ENCODE measurements at regions not wholly inside any gene's neighbourhood (a gene's known extent, or its start where the extent isn't known, plus 50 kb on each side); places are given as distances from the start of the nearest gene placed in this dataset.

DNA sequence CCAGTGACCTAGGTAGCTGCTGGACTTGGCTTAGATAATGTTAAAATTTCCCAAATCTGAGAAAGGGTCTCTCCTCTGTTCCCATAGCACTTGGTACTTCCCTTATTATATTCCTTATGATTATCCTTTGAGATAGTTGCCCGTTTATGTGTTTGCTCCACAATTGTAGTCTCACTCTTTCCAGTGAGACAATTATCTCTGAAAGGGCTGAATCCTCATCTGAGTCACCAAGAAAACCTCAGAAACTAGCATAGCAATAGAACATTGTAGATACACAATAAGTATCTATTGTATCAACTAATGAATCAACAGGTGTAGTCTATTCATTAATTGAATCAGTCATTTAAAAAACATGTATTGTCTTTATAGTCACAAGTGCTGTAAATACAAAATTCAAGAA, 119.1 kb upstream of the FAR2 start:
- ATAC-seq (ENCODE audit: low read depth) (no peak), DNase-seq (ENCODE audit: low spot score) (no peak)
- Histone ChIP-seq H3K4me3 (ENCODE audit: severe bottlenecking) (no peak overlapping the region), H3K36me3 (ENCODE audit: low read depth) (no peaks in the 10 kb centered on the region), H3K27me3 (ENCODE audit: insufficient read depth, poor library complexity, severe bottlenecking) (no peaks in the 10 kb centered on the region), H3K4me1 (ENCODE audit: insufficient read depth, poor library complexity, severe bottlenecking) (no peaks in the 10 kb centered on the region), H3K27ac (ENCODE audit: poor library complexity, severe bottlenecking) (no peak overlapping the region), H3K9me3 (ENCODE audit: severe bottlenecking) (no peaks in the 10 kb centered on the region)
- TF ChIP-seq, protein P1, sequence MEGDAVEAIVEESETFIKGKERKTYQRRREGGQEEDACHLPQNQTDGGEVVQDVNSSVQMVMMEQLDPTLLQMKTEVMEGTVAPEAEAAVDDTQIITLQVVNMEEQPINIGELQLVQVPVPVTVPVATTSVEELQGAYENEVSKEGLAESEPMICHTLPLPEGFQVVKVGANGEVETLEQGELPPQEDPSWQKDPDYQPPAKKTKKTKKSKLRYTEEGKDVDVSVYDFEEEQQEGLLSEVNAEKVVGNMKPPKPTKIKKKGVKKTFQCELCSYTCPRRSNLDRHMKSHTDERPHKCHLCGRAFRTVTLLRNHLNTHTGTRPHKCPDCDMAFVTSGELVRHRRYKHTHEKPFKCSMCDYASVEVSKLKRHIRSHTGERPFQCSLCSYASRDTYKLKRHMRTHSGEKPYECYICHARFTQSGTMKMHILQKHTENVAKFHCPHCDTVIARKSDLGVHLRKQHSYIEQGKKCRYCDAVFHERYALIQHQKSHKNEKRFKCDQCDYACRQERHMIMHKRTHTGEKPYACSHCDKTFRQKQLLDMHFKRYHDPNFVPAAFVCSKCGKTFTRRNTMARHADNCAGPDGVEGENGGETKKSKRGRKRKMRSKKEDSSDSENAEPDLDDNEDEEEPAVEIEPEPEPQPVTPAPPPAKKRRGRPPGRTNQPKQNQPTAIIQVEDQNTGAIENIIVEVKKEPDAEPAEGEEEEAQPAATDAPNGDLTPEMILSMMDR (IDR thresholded peaks at IDR 0.05; ENCODE audit: poor library complexity, severe bottlenecking), result no peak

DNA sequence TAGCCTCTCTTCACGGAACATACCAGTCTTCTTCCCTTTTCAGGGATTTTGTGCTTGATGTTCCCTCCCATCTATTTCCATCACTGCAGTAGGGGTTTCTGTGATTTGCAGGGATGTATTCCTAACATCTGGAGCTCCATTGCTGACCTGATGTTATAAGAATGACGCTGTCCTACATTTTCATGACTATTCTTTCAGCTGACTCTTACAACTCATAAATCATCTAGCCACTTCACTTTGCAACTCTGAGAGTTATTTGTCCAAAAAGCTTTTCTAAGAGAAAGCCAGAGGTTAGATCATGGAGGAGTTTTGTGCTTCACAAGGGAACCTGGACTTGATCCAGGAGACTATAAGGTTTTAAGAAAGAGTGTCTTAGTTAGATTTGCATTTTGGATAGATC, 116.6 kb upstream of the FAR2 start:
- H3K4me3 ChIP-seq (ENCODE audit: severe bottlenecking), result no peak overlapping the region
- no peaks in the 10 kb centered on the region for H3K27me3 ChIP-seq (ENCODE audit: insufficient read depth, poor library complexity, severe bottlenecking)
- DNase-seq (ENCODE audit: low spot score) (no peak), ATAC-seq (ENCODE audit: low read depth) (no peak)
- no peak overlapping the region for H3K27ac ChIP-seq (ENCODE audit: poor library complexity, severe bottlenecking)
- no peaks in the 10 kb centered on the region for H3K4me1 ChIP-seq (ENCODE audit: insufficient read depth, poor library complexity, severe bottlenecking)
- TF ChIP-seq, protein P1 (IDR thresholded peaks at IDR 0.05; ENCODE audit: poor library complexity, severe bottlenecking), result no peak
- no peaks in the 10 kb centered on the region for H3K9me3 ChIP-seq (ENCODE audit: severe bottlenecking)
- no peaks in the 10 kb centered on the region for H3K36me3 ChIP-seq (ENCODE audit: low read depth)

DNA sequence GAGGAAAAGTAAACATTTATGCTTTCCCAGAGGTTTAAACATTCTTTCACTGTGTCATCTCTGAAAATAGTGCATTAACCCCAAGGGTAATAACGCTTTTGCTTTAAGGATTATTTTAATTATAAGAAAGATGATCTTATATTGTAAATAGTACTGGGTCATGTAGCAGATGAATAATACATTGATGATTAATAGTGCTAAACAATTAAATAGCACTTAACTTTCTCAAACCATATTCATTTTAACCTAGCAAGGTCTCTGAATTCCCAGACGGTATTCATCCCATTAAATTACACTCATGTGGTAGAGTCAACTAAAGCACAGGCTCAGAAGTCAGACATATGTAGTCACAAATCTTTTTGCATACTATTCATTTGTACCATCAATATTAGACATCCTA, 115.6 kb upstream of the FAR2 start:
- Histone ChIP-seq H3K36me3 (ENCODE audit: low read depth) (no peaks in the 10 kb centered on the region), H3K9me3 (ENCODE audit: severe bottlenecking) (no peaks in the 10 kb centered on the region), H3K27ac (ENCODE audit: poor library complexity, severe bottlenecking) (no peak overlapping the region), H3K27me3 (ENCODE audit: insufficient read depth, poor library complexity, severe bottlenecking) (no peaks in the 10 kb centered on the region), H3K4me3 (ENCODE audit: severe bottlenecking) (no peak overlapping the region), H3K4me1 (ENCODE audit: insufficient read depth, poor library complexity, severe bottlenecking) (no peaks in the 10 kb centered on the region)
- no peak for DNase-seq (ENCODE audit: low spot score)
- no peak for ATAC-seq (ENCODE audit: low read depth)
- TF ChIP-seq, protein P1 (IDR thresholded peaks at IDR 0.05; ENCODE audit: poor library complexity, severe bottlenecking), result no peak

DNA sequence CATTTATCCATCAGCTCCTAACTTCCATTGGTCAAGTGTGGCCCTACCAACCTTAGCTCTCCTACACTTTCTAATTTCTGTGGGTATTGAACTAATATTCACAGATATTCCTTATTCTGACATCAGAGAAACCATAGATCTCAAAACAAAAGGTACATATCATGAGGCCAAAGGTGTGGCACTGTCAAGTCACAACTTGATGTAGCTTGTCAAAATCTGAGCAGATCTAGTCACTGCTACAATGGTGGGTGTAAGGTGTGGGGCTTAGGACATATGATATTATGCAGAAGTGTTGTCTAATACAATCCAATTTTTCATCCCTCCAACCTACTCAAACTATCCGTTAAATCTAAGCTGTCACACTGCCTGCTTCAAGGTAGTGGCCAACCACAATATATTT, 114.0 kb upstream of the FAR2 start:
- no peak overlapping the region for H3K27ac ChIP-seq (ENCODE audit: poor library complexity, severe bottlenecking)
- H3K36me3 ChIP-seq (ENCODE audit: low read depth), result no peaks in the 10 kb centered on the region
- TF ChIP-seq, protein P1 (IDR thresholded peaks at IDR 0.05; ENCODE audit: poor library complexity, severe bottlenecking), result no peak
- no peak overlapping the region for H3K4me3 ChIP-seq (ENCODE audit: severe bottlenecking)
- H3K9me3 ChIP-seq (ENCODE audit: severe bottlenecking), result no peaks in the 10 kb centered on the region
- H3K27me3 ChIP-seq (ENCODE audit: insufficient read depth, poor library complexity, severe bottlenecking), result no peaks in the 10 kb centered on the region
- DNase-seq (ENCODE audit: low spot score) (no peak), ATAC-seq (ENCODE audit: low read depth) (no peak)
- H3K4me1 ChIP-seq (ENCODE audit: insufficient read depth, poor library complexity, severe bottlenecking), result no peaks in the 10 kb centered on the region

DNA sequence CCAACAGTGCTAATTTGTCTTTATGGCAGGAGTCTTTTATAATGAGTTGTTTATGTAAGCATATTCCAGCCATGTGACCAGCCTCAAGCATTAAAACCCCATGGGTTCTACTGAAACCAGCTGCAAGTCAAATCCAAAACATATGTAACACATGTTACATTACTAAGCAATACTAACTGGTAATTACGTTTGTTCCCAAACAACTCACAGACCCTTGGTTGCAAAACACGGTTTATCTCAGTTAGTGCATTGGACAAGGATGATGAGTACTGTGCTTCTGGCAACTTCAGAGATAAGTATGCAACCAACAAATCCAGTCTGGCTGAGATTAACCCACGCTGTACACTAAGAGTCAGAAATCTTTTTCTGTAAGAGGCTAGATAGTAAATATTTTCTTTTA, 110.1 kb upstream of the FAR2 start:
- TF ChIP-seq, protein P1 (IDR thresholded peaks at IDR 0.05; ENCODE audit: poor library complexity, severe bottlenecking), result no peak
- no peaks in the 10 kb centered on the region for H3K36me3 ChIP-seq (ENCODE audit: low read depth)
- H3K9me3 ChIP-seq (ENCODE audit: severe bottlenecking), result no peaks in the 10 kb centered on the region
- no peaks in the 10 kb centered on the region for H3K27me3 ChIP-seq (ENCODE audit: insufficient read depth, poor library complexity, severe bottlenecking)
- no peaks in the 10 kb centered on the region for H3K4me1 ChIP-seq (ENCODE audit: insufficient read depth, poor library complexity, severe bottlenecking)
- H3K4me3 ChIP-seq (ENCODE audit: severe bottlenecking), result no peak overlapping the region
- ATAC-seq (ENCODE audit: low read depth), result no peak
- DNase-seq (ENCODE audit: low spot score), result no peak
- no peak overlapping the region for H3K27ac ChIP-seq (ENCODE audit: poor library complexity, severe bottlenecking)
